HG03280 (cell line): ENCODE measurements at regions not wholly inside any gene's neighbourhood (a gene's known extent, or its start where the extent isn't known, plus 50 kb on each side); places are given as distances from the start of the nearest gene placed in this dataset.

Source experiments
- ATAC-seq: cut with Tn5 transposase; IDR thresholded peaks from one replicate; pipeline ENCODE4 v1.9.1; 2021; ENCODE audit warnings: mild to moderate bottlenecking, moderate library complexity; ENCODE audit not compliant: unreplicated experiment

DNA sequence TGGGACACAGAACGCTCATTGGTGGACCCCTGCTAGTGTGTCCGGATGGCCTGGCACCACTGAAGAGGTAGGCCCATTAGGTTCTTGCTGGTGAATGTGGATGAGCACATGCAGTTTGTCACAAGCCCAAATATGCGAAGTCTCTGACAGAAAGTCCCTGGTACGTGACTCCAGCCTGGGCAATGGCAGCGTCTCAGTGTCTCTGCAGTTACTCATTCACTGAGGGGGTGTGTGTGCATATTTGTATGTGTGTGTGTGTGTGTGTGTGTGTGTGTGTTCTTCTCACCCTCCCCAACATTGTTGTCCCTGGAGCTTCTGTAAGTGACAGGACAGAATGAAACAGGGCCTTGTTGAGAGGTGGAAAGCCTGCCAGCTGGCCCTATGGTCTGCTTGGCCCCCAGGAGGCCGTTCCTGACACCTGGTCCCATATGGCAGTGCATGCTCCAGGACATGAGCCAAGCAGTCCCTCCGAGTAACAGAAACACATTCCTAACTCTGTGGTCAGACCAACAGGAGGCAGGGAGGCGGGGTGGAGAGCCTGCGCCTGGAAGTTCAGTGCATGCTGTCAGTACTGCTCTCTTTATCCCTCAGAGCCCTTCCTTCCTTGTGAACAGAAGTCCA lies 169.9 kb downstream of the SLC28A3 start:
- no peak for ATAC-seq

- ATAC-seq: no peak
Measured at GRCh38 chr9:84173961-84174360, 166.6 kb downstream of the SLC28A3 start.

GRCh38 chr9:84174486-84174885 lies 166.1 kb downstream of the SLC28A3 start:
- no peak for ATAC-seq

DNA sequence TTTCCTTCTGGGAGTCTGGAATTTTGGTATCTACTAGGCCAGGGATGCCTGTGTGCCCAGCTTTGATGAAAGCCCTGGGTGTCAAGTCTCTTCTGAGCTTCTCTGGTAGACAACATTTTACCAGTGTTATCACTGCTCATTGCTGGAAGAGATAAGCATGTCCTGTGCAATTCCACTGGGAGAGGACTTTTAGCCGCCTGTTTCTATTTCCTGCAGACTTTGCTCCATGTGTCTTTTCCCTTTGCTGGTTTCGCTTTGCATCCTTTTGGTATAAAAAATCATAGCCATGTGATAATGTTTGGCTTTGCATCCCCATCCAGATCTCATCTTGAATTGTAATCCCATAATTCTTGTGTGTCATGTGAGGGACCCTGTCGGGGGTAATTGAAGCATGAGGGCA lies 163.2 kb downstream of the SLC28A3 start:
- no peak for ATAC-seq

DNA sequence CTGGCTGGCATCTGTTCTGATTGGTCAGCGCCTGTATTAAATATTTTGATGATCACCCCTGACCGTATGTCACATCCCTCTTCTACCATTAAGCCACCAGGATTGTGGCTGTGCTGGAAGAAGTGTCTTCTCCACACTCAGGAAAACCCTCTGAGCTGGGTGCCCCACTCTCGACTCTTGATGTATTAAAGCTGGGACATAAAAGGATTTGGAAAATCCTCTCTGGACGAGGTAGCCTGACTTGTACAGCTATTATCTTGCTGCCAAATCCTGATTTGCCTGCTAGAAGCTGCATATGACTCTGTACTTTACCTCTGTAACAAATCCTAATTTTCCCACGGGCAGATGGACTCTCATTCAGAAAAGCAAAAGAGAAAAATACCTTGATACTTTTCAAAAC lies 161.0 kb downstream of the SLC28A3 start:
- no peak for ATAC-seq

- no peak for ATAC-seq
Measured at GRCh38 chr9:84187090-84187489, 153.5 kb downstream of the SLC28A3 start.

DNA sequence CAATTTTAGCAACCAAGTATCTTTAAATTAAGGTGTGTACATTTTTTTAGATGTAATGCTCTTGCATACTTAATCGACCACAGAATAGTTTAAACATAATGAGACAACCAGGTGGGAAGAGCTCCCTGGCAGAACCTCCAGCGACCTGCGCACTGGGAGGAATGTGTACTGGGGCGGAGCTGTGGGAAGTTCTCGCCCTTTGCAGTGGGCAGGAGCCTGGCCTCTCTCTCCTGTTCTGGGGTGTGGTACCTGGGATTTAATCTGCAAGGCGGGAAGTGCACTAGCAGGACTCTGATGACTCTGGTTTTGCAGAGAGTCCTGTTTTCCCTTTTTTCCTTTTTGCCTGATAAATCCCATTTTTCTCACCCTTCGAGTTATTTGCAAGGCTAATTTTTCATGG lies 150.7 kb downstream of the SLC28A3 start:
- no peak for ATAC-seq

DNA sequence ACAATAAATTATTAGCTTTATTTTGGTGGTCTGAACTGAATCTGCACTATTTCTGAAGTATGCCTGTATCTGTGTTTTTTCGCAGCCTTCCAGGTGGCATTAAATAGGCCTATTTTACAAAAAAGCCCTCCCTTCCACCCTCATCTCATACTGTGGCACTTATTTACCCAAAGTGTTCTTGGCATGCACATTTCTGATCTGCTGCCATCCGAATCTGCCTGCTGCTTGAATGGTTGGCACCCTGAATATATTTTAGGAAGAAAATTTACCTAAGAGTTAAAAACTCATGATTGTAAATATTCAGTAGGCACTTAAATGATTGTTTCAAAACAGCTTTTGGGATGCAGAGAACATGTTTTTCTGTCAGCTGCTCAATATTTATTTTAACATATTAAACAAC lies 150.1 kb downstream of the SLC28A3 start:
- ATAC-seq: no peak

DNA sequence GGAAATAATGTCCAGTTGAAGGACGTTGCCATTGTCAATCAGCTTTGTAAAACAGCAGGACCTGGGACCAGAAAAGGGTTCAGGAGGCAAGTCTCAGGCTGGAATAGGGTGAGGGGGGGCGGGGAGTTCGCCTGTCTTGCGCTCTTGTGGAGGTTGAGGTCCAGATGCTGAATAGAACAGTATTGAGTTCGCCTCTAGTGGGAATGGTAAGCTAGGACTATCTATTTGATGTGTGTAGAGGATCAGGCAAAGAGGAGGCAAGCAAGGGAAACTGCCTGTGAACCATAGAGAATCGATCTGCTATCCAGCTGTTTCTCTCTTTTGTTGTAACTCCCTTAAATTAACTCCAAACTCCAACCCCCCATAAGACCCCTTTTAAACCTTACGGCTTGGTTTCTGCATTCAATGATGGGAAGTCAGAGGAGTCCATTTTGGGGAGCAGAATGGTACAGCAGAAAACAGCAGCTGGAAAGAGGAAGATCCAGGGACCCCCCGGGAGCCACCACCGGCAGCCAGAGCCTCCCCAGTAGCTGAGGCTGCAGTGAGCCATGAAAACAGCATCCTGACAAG lies 133.7 kb downstream of the SLC28A3 start:
- ATAC-seq: no peak

DNA sequence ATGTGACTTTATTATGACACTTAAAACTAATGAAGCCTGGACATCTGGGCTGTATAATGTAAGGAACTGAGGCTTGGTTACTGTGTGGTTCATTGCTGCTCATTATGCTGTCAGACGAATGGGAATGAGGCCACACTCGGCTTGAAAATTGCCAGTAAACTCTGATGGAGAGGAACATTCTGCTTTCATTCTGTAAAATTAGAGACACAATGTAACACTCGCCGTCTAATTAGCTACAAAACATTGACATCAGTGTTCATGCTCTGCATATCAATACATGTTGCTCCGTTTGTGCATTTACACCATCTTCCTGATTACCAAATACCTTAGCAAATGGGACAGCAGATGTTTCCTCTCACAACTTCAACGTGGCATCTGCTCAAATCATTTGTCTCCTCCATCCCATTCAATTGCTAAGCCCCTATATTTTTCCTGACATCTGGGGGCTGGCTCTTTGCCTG lies 133.0 kb downstream of the SLC28A3 start:
- no peak for ATAC-seq

GRCh38 chr9:84212246-84212645 lies 128.3 kb downstream of the SLC28A3 start:
- ATAC-seq: no peak

DNA sequence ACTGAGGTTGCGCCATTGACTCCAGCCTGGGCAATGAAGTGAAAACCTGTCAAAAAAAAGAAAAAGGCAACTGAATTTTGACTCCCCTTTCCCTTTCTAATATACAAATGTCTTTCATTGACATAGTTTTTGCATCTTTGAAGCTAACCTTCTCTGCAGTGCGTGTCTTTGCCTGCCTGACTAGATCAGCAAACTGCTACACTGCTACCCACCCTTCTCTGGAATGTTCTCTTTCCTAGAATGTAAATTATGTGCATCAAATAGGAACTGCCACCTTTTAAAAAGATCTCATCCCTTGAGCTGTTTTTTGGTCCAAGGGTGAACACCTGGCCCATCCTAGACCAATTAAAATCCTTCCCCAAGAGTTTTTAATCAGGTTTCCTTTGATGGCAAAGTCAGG lies 127.6 kb downstream of the SLC28A3 start:
- no peak for ATAC-seq

- no peak for ATAC-seq
Measured at GRCh38 chr9:84216151-84216550, 124.4 kb downstream of the SLC28A3 start.

DNA sequence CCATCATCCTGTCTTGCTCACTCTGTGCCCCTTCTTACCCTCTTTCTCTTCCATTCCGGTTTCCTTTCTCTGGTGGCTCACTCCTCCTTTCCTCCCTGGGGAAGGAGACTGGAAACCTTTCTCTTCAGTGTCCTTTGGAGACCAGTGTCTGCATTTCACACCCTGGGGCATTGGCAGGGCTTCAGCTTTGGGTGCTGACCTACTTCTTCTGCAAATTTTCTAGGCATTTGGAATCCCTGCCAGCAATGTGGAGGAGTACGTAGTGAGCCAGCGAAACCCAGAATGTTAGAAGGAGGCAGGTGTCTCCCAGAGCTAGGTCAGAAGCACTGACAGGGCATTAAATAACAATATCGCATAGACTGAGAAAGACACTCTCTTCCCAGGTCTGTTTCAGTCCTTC lies 122.2 kb downstream of the SLC28A3 start:
- no peak for ATAC-seq

DNA sequence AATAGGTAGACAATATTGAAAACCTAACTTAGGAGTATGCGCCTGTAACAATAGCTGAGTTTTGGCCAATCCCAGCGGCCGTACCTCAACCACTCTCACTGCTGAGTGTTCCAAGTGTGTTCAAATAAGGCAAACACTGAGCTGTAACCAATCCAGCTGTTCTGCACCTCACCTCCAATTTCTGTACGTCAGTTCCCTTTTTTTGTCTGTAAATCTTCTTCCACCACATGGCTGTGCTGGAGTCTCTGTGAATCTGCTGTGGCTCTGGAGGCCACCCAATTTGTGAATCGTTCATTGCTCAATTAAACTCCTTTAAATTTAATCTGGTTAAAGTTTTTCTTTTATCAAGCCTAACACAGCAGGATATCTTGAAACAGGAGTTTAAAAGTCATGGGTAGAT lies 116.3 kb downstream of the SLC28A3 start:
- no peak for ATAC-seq
